ENCODE measurements at regions not wholly inside any gene's neighbourhood (a gene's known extent, or its start where the extent isn't known, plus 50 kb on each side); places are given as distances from the start of the nearest gene placed in this dataset.

DNA sequence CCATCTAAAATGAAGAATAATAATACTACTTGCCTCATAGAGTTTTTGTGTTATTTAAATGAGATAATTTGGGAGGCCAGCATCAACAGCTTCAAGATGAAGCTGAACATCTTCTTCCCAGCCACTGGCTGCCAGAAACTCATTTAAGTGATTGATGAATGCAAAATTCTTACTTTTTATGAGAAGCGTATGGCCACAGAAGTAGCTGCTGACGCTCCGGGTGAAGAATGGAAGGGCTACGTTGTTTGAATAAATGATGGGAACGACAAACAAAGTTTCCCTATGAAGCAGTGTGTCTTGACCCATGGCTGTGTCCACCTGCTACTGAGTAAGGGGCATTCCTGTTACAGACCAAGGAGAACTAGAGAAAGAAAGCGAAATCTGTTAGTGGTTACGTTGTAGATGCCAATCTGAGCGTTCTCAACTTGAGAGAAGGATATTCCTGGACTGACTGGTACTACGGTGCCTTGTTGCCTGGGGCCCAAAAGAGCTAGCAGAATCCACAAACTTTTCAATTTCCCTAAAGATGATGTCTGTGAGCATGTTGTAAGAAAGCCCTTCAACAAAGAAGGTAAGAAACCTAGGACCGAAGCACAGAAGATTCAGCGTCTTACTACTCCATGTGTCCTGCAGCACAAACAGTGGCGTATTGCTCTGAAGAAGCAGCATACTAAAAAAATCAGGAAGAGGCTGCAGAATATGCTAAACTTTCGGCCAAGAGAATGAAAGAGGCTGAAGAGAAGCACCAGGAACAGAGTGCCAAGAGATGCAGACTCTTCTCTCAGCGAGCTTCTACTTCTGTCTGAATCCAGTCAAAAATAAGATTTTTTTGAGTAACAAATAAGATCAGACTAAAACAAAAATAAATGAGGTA lies 100.0 kb upstream of the LRIG3 start:
- no peak overlapping the region for H3K4me3 ChIP-seq (ENCODE audit: low read length)
- no peaks in the 10 kb centered on the region for H3K9me3 ChIP-seq (ENCODE audit: low read length)
- no peaks in the 10 kb centered on the region for H3K27me3 ChIP-seq (ENCODE audit: insufficient read depth, low read length)
- H2AFZ ChIP-seq (ENCODE audit: low read depth, low read length): no peak overlapping the region
- H3K36me3 ChIP-seq (ENCODE audit: insufficient read depth, low read length): no peaks in the 10 kb centered on the region
- no peaks in the 10 kb centered on the region for H3K4me1 ChIP-seq (ENCODE audit: insufficient read depth, low read length)

- H3K9me3 ChIP-seq (ENCODE audit: low read length): no peaks in the 10 kb centered on the region
- H3K36me3 ChIP-seq (ENCODE audit: insufficient read depth, low read length): no peaks in the 10 kb centered on the region
Observed at GRCh38 chr12:59014885-59015284, 94.6 kb upstream of the LRIG3 start.

DNA sequence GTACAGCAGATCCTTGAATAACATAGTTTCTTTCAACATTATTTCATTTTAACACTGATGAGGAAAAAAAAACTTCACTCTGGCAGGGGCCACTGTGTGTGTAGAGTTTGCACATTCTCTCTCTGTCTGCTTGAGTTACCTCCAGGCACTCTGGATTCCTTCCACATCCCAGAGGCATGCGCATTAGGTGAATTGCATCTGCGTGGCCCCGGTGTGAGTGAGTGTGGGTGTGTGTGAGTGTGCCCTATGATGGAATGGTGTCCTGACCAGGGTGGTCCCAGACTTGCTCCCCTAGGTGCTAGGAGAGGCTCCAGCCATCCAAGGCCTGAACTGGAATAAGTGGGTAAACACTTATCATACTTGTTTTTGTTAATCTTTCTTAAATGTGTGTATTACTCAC lies 90.6 kb upstream of the LRIG3 start:
- H3K4me1 ChIP-seq (ENCODE audit: insufficient read depth, low read length): no peaks in the 10 kb centered on the region
- H3K4me3 ChIP-seq (ENCODE audit: low read length): no peak overlapping the region
- H2AFZ ChIP-seq (ENCODE audit: low read depth, low read length): no peak overlapping the region
- no peaks in the 10 kb centered on the region for H3K27me3 ChIP-seq (ENCODE audit: insufficient read depth, low read length)
- H3K9me3 ChIP-seq (ENCODE audit: low read length): no peaks in the 10 kb centered on the region
- no peaks in the 10 kb centered on the region for H3K36me3 ChIP-seq (ENCODE audit: insufficient read depth, low read length)

More at GRCh38 chr12:59014885-59015284, 94.6 kb upstream of the LRIG3 start:
- no peaks in the 10 kb centered on the region for H3K27me3 ChIP-seq (ENCODE audit: insufficient read depth, low read length)
- no peak overlapping the region for H3K4me3 ChIP-seq (ENCODE audit: low read length)
- no peaks in the 10 kb centered on the region for H3K4me1 ChIP-seq (ENCODE audit: insufficient read depth, low read length)
- no peak overlapping the region for H2AFZ ChIP-seq (ENCODE audit: low read depth, low read length)

- H3K9me3 ChIP-seq (ENCODE audit: low read length): no peaks in the 10 kb centered on the region
- H3K4me3 ChIP-seq (ENCODE audit: low read length): no peak overlapping the region
- no peaks in the 10 kb centered on the region for H3K36me3 ChIP-seq (ENCODE audit: insufficient read depth, low read length)
- no peaks in the 10 kb centered on the region for H3K27me3 ChIP-seq (ENCODE audit: insufficient read depth, low read length)
- no peaks in the 10 kb centered on the region for H3K4me1 ChIP-seq (ENCODE audit: insufficient read depth, low read length)
- H2AFZ ChIP-seq (ENCODE audit: low read depth, low read length): no peak overlapping the region
Observed at GRCh38 chr12:59010118-59010517, 89.8 kb upstream of the LRIG3 start.

DNA sequence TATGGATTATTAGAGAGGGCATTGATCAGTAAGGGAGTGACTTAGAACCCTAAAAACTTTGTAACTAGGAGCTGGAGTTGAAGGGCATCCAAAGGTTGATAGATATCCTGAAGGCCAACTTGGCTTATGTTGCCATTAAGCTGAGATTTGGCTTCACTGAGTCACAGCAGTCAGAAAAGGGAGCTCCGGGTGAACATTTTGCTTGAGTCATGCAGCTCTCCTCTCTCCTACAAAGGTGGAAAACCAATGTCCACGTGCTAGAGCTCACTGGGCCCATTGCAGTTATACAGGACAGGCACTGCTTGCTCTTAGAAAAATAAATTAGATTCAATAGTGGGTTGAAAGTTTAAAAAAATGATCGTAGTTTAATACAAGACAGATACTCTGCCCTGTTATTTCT lies 87.3 kb upstream of the LRIG3 start:
- no peak overlapping the region for H2AFZ ChIP-seq (ENCODE audit: low read depth, low read length)
- no peak overlapping the region for H3K4me3 ChIP-seq (ENCODE audit: low read length)
- no peaks in the 10 kb centered on the region for H3K27me3 ChIP-seq (ENCODE audit: insufficient read depth, low read length)
- H3K36me3 ChIP-seq (ENCODE audit: insufficient read depth, low read length): no peaks in the 10 kb centered on the region
- H3K9me3 ChIP-seq (ENCODE audit: low read length): no peaks in the 10 kb centered on the region
- H3K4me1 ChIP-seq (ENCODE audit: insufficient read depth, low read length): no peaks in the 10 kb centered on the region

GRCh38 chr12:59005193-59005955 lies 85.1 kb upstream of the LRIG3 start:
- Histone ChIP-seq H3K27me3 (ENCODE audit: insufficient read depth, low read length) (no peaks in the 10 kb centered on the region), H3K36me3 (ENCODE audit: insufficient read depth, low read length) (no peaks in the 10 kb centered on the region), H2AFZ (ENCODE audit: low read depth, low read length) (no peak overlapping the region), H3K4me3 (ENCODE audit: low read length) (no peak overlapping the region), H3K9me3 (ENCODE audit: low read length) (no peaks in the 10 kb centered on the region), H3K4me1 (ENCODE audit: insufficient read depth, low read length) (no peaks in the 10 kb centered on the region)

GRCh38 chr12:59004456-59004855 lies 84.2 kb upstream of the LRIG3 start:
- H3K36me3 ChIP-seq (ENCODE audit: insufficient read depth, low read length): no peaks in the 10 kb centered on the region

DNA sequence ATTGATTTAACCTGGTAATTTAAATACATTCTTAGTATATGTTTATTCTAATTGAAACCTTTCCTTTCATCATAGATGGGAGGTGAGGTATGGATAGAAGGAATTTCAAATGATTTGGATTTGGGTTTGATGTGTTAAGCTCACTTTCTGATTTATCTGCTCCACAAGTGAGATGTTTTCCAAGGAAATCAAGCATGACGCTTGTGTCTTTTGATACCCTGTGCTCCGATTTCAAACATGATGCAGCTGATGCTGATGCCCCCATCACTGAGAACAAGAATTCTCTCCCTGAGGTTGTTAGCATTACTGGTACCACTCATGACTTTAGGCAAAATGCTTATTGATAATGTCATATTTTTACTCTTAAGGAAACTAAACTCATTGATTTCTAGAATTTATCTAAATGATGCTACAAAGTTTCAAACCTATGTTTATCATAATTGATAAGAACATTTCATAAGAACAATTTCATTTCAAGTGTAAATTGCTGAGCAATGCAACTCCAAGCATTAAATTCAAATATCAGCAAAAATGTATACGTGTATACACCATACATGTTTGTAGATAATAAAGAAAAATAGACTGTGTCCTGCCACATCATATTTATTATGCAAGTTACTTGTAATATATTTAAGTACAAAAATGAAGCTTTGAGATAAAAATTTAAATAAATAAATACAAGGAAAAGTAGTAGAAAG lies 75.5 kb upstream of the LRIG3 start:
- no peak overlapping the region for H2AFZ ChIP-seq (ENCODE audit: low read depth, low read length)
- no peak overlapping the region for H3K4me3 ChIP-seq (ENCODE audit: low read length)
- no peaks in the 10 kb centered on the region for H3K9me3 ChIP-seq (ENCODE audit: low read length)
- H3K36me3 ChIP-seq (ENCODE audit: insufficient read depth, low read length): no peaks in the 10 kb centered on the region
- H3K27me3 ChIP-seq (ENCODE audit: insufficient read depth, low read length): no peaks in the 10 kb centered on the region
- H3K4me1 ChIP-seq (ENCODE audit: insufficient read depth, low read length): no peaks in the 10 kb centered on the region

More at GRCh38 chr12:59004456-59004855, 84.2 kb upstream of the LRIG3 start:
- no peaks in the 10 kb centered on the region for H3K27me3 ChIP-seq (ENCODE audit: insufficient read depth, low read length)
- no peak overlapping the region for H3K4me3 ChIP-seq (ENCODE audit: low read length)
- no peak overlapping the region for H2AFZ ChIP-seq (ENCODE audit: low read depth, low read length)
- no peaks in the 10 kb centered on the region for H3K9me3 ChIP-seq (ENCODE audit: low read length)
- H3K4me1 ChIP-seq (ENCODE audit: insufficient read depth, low read length): no peaks in the 10 kb centered on the region

DNA sequence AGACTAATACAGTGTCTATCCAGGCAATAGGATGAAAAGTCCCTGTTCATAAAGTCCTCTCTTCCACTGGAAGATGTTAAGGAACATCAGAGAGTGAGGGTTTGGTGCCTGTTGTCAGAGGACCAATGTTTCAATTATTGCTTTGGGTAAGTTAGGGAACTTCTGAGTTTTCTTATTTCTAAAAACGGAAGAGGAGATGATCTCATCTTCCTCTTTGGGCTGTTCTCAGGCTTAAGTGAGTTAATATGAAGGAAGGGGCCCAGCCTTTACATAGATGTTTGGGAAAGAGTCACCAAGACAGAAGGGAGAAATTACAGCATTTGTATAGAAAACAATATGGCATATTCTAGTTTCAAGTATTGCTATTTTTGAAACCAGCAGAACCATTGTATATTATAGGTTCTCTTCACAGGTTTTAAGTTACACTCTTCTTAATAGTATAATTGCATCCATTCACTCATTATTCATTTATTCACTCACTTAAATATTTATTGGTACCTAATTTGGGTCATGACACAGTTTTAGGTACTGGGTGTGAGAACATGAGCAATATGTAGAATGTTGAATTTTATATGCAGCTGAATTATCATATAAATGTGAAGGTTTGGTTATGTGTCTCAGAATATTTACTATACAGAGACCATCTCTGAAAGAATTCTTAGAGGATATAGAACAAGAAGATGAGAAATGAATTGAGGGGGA lies 68.5 kb upstream of the LRIG3 start:
- H3K4me3 ChIP-seq (ENCODE audit: low read length): no peak overlapping the region
- H3K4me1 ChIP-seq (ENCODE audit: insufficient read depth, low read length): no peaks in the 10 kb centered on the region

GRCh38 chr12:58981961-58982360 lies 61.7 kb upstream of the LRIG3 start:
- Histone ChIP-seq H3K9me3 (ENCODE audit: low read length) (no peaks in the 10 kb centered on the region), H3K4me1 (ENCODE audit: insufficient read depth, low read length) (no peaks in the 10 kb centered on the region), H3K36me3 (ENCODE audit: insufficient read depth, low read length) (no peaks in the 10 kb centered on the region), H3K27me3 (ENCODE audit: insufficient read depth, low read length) (no peaks in the 10 kb centered on the region), H2AFZ (ENCODE audit: low read depth, low read length) (no peak overlapping the region), H3K4me3 (ENCODE audit: low read length) (no peak overlapping the region)

More for the DNA sequence above, 68.5 kb upstream of the LRIG3 start:
- peaks cover 3% of the 10 kb centered on the region for H3K9me3 ChIP-seq (ENCODE audit: low read length)
- no peaks in the 10 kb centered on the region for H3K27me3 ChIP-seq (ENCODE audit: insufficient read depth, low read length)
- H2AFZ ChIP-seq (ENCODE audit: low read depth, low read length): no peak overlapping the region
- no peaks in the 10 kb centered on the region for H3K36me3 ChIP-seq (ENCODE audit: insufficient read depth, low read length)

DNA sequence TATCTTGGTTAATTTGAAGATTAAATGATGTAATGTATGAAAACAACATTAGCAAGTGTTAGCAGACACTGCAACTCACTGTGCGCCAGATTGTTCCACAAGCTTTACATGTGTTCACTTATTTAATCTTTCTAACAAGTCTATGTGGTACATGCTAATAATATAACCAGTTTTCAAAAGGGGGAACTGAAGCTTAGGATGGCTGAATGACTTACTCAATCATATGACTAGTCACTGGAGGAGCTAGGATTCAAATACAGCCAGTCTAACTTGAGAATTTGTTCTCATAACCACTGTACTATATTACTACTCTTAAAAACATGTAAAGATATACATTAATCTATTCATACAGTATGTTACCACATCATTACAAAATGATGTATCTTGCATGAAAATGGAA lies 60.5 kb upstream of the LRIG3 start:
- Histone ChIP-seq H3K4me1 (ENCODE audit: insufficient read depth, low read length) (no peaks in the 10 kb centered on the region), H2AFZ (ENCODE audit: low read depth, low read length) (no peak overlapping the region), H3K36me3 (ENCODE audit: insufficient read depth, low read length) (no peaks in the 10 kb centered on the region), H3K27me3 (ENCODE audit: insufficient read depth, low read length) (no peaks in the 10 kb centered on the region), H3K9me3 (ENCODE audit: low read length) (no peaks in the 10 kb centered on the region), H3K4me3 (ENCODE audit: low read length) (no peak overlapping the region)

- Histone ChIP-seq H3K36me3 (ENCODE audit: insufficient read depth, low read length) (no peaks in the 10 kb centered on the region), H3K27me3 (ENCODE audit: insufficient read depth, low read length) (no peaks in the 10 kb centered on the region), H3K9me3 (ENCODE audit: low read length) (no peaks in the 10 kb centered on the region), H2AFZ (ENCODE audit: low read depth, low read length) (no peak overlapping the region), H3K4me1 (ENCODE audit: insufficient read depth, low read length) (no peaks in the 10 kb centered on the region), H3K4me3 (ENCODE audit: low read length) (no peak overlapping the region)
Observed at GRCh38 chr12:58978717-58979116, 58.4 kb upstream of the LRIG3 start.

All from neuron (in vitro differentiated cells).